NCI-H2227 (cell line): ENCODE measurements at regions not wholly inside any gene's neighbourhood (a gene's known extent, or its start where the extent isn't known, plus 50 kb on each side); places are given as distances from the start of the nearest gene placed in this dataset.

Experiments
- DNase-seq: peaks from one replicate; lab custom pipeline; 2025; ENCODE audit not compliant: unreplicated experiment; lab: John Stamatoyannopoulos, UW

DNA sequence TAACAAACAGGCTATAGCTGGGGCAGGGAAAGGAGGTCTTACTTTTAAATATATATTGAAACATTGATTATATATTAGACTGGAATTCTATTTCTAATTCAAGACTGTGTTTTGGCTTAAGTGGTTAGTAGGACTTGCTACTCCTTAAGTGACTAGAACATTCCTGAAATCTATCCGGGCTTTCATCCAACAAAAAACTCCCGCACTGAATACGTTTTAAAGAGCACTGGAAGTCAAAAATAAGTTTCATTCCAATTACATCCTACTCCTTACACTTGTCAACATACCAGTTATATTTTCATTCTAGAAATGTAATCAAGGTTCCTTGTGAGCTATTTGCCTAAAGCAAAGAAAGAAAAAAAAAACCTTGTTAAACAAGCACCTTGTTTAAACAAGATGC is 204.6 kb downstream of the SP3 start:
- DNase-seq, result no peak

DNA sequence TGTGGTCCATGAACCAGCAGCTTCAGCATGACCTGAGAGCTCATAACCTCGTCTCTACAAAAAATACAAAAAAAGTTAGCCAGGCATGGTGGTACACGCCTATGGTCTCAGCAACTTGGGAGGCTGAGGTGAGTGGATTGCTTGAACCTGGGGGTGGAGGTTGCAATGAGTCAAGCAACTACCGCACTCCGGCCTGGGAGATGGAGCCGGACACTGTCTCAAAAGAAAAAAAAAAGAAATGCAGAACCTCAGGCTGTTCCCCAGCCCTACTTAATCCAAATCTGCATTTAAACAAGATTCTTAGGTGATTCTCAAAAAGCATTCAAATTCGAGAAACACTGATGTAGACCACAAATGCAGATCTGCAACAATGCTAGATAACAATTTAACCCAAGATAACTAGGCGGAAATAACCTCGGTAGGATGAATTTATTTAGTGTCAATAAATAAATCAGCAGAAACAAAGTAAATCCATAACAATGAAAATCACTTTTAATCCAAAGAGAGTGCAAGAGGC is 203.5 kb downstream of the SP3 start:
- DNase-seq, result no peak

DNA sequence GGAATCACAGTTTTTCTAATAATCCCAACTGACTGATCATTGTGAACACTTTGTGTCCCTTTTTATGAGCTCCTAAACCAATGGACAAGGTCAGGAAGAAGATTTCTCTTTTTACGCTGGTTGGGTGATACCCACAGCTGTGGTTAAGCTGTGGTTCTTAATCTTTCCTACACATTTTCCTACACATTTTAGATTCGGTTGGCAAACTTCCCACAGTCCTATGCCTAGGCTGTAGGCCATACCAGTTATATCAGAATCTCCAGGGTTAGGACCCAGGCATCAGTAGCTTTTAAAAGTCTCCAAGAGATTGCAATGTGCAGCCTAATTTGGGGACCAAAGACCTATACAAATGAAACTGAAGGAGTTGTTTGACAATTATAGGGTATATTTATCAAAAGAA is 203.0 kb downstream of the SP3 start:
- DNase-seq, result no peak

DNA sequence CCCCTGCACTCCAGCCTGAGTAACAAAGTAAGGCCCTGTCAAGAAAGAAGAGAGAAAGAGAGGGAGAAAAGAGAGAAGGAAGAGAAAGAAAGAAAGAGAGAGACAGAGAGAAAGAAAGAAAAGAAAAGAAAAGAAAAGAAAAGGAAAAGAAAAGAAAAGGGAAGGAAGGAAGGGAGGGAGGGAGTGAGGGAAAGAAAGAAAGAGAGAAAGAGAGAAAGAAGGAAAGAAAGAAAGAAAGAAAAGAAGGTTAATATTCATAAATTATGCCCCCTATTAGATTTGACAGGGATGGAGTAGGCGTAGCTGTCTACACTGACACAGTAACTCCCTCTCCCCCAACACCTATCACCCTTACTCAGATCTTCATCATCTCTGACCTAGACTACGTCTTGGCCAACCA is 202.3 kb downstream of the SP3 start:
- no peak for DNase-seq

DNA sequence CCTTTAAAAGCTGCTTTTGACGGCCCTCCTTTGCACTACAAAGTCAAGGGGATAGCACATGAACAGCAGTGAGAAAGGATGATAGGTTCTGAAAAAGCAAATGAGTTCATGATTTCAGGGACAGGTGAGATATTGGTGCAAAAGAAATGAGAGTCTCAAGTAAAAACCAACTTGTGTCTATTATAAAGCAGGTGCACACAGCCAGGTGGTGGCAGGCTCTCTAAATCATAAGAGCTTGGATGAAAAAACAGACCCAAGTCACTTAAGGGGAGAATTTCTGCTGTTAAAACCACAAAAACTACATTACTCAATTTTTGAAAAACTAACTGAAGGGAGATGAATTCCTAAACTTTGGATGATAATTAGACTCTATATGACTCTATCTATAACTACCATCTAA is 201.5 kb downstream of the SP3 start:
- no peak for DNase-seq

DNA sequence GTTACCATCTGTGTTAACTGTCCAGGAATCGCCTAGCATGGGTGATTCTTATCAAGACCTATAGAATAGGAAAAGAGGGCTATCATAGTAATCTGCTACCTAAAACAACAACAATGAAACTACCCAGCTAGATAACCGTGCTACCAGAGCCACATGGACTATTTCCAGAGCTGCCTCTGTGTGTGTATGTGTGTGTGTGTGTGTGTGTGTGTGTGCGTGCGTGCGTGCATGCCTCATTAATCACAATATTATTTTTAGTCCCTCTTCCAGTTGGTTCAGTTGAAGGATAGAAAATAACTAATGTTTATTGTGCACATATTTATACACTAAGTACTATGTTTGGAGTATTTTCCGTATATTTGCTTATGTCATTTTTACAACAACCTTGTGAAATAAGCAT is 201.1 kb downstream of the SP3 start:
- DNase-seq, result no peak

DNA sequence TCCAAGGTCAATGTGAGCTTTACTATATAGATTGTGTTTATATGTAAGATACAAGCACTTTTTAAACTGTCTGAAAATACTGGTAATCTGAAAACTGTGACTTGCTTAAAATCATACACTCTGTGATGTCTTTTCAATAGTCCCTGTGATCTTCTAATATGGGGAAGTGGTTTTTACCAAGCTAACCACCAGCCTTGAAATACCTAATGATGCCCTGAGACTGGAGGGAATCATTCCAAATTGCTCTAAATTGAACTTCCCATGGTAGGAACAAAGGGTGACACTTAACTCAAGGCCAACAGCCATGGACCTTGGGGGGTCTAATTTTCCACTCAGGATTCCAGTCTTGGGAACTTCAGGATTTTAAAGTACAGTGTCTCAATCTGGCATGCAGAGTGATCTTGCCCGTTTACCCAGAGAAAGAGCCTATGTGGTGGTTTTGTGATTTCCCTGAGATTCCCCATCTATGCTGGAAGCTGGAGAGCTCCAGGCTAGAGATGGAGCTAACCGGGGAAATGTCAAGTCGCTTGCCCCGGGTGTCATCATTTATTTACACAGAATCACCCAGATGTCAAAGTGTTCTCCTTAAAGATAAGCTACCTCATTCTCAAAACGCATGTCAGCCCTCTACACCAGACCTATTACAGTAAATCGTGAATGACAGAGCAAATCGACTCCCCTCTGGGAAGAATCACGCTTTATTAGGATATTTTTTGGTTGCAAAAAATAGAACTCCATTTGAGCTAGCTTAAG is 198.5 kb downstream of the SP3 start:
- DNase-seq, result peak; percentile 68

DNA sequence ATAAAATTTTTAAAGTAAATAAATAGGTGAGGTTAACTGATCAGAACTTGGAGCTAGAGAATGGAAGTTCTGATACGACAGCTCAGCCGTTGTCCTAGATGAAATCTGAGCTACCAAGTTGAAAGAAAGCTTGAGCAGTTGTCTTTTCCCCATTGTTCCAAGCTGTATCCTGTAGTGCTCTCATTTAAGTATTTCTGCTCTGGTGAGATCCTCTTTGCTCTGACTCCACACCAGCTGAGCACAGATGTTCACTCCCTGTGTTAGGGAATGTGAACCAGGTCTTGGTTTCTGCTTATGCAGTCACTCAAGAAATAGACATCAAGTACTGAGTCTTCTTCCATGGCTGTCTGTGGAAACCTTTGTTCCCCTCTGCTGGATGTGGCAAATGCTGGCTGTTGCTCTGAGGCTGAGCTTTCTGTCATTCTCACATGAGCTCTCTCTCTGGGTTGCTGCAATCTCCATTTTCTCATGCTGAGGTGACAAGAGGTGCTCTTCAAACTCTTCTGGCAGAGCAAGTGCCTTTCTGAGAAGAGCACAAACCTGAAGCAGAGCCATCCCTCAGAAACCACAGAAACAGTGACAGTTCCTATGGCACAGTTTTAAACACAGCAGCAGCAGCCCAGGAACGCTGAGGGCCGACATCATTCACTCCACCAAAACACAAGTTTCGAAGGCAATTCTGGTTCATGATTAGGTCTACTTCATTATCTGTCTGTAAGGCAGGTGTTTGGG is 194.1 kb downstream of the SP3 start:
- DNase-seq, result no peak

DNA sequence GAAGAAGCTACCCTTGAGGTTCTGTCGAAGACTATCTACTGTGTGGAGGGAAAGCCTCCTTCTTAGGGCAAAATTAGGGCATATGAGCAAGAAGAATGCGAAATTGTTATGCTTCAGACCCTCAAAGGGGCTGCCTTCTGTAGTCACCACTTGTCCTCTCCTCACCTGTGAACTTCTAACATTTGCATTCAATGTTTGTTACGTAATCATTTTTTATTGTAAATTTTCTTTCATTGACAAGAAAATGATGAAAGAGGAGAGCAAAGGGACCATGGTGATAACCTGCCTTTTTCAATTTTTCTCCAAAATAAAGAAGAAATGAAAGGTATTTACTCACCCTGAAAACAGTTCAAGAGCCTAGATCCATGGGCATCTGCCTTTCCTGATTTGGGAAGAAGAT is 193.0 kb downstream of the SP3 start:
- no peak for DNase-seq

DNA sequence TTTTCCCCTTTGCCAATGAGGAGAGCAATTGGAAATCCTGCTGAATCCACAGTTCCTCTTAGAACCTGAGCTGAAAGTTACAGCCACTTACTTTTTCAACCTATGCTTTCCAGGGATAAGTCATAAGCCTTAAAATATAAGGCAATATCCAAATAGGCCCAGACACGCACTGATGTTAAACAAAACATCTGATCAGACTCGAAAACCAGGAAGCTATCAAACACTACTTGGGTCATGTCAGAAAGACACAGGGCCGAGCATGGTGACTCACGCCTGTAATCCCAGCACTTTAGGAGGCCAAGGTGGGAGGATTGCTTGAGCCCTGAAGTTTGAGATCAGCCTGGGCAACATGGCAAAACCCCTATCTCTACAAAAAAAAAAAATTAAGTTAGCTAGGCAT is 192.1 kb downstream of the SP3 start:
- no peak for DNase-seq

DNA sequence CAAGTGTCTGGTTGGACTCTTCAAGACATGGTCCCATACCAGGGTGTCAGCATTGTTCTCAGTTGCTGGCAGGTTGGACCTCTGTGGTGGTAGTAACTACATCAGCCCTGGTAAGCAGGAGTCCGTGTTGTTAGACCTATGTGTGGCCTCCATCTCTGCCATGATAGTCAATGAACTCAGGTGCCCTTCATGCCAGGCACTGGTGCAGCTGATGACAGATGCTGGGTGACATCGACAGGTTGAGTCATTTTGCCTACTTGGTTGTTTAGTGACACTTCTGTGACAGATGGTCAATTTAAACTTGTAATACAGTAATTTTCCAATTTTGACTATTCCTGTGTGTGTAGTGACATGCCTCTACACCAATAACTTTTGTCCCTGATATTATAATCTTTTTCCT is 189.7 kb downstream of the SP3 start:
- no peak for DNase-seq

DNA sequence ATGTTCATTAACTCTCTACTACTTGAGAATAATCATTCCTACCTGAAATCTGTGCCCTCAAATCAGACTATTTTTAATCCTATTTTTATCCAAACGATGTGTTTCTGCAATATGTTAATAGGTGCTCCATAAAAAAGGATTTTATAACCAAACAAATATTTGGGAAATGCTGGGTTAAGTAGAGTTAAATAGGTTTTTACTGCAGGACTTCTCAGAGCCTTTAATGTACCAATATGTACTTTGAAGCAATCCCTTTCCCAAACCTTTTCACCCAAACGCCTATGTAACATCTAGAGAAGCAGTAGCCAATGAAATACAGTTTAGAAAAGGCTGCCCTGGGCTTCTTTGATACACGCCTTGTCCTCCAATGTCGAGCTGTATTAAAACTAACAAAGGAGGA is 182.5 kb downstream of the SP3 start:
- DNase-seq, result no peak

DNA sequence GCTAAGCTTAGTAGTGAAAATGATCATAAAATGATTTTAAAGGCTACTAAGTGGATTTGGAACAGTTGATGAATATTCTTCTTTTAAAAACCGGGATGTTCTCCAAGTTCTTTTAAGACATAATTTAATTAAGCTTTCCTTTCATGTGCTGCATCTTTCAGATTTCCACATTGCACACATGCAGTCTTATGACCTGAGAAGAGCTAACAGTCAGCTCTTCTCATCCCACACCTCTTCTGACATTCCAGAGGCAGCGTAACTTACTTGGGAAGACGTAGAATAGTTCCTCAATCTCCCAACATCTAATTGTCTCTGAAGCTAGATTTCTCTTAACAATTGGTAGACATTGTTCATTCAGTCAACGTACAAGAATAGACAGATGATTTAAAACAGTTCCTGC is 181.8 kb downstream of the SP3 start:
- DNase-seq, result no peak

DNA sequence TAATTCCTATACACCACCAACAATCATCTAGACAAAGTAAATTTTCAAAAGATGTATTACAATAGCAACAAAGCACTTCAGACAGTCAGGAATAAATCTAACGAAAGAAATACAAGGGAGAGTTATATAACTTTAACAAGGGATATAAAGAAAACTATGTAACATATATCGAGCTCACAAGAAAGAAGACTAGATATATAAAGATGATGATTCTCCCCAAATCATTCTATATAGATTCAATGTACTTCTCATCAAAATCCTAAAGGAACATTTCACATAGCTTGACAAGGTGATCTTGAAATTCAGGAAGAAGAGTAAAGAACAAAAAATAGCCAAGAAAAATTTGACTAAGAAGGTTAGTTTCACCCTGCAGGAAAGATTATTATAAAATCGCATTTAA is 179.4 kb downstream of the SP3 start:
- DNase-seq, result no peak

DNA sequence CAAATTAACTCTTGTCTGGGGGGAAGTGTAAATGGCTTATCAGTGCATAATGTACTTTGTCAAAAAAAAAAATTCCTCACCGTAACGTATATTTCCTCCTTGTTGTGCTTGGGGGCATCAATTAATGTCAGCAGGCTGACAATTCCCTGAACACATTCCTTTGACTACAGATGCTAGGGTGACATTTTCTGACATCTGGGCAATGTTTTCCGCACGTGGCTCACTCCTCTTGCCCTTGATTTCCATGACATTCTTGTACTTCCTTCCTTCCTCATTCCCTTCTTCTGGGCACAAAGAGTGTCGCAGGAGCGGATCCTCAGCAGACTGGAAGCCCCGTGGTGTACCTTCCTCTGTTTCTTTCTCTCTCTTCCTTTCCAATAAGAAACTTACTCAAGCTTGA is 173.7 kb downstream of the SP3 start:
- DNase-seq, result no peak

DNA sequence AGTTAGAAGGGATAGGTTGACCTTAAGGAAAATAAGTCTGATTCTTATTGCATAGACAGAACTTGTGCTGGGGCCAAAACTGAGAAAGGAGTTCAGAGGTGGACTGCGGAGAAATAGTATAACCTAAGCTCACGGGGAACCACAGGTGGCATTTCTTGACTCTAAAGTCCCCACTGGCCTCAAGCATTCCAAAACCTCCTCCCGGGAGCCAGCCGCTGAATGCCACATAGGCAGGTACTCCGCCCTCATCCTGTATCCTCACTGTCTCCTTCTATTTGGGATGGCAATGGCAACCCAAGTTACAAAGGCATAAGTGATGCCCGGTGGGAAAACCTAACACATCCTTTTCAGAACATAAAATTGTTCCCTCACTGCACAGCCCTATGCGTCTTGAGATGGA is 173.0 kb downstream of the SP3 start:
- DNase-seq, result no peak

DNA sequence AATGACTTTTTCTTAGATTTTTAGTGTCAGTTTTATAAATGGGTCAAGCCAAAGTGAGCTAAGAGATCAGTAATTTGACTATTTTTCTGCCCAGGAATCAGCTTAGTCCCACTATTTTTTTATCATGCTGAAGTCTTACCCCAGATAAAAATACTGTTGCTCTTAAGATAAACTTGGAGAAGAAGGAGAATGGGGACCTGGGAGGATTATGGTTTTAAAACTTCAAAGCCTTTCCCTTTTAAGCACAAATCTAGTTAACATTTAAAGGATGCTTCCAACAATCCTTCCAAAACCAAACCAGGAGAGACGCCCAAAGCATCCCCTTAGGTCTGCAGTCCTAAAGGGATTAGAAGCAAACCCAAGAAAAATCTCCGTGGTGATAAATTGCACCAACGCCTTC is 172.4 kb downstream of the SP3 start:
- no peak for DNase-seq

DNA sequence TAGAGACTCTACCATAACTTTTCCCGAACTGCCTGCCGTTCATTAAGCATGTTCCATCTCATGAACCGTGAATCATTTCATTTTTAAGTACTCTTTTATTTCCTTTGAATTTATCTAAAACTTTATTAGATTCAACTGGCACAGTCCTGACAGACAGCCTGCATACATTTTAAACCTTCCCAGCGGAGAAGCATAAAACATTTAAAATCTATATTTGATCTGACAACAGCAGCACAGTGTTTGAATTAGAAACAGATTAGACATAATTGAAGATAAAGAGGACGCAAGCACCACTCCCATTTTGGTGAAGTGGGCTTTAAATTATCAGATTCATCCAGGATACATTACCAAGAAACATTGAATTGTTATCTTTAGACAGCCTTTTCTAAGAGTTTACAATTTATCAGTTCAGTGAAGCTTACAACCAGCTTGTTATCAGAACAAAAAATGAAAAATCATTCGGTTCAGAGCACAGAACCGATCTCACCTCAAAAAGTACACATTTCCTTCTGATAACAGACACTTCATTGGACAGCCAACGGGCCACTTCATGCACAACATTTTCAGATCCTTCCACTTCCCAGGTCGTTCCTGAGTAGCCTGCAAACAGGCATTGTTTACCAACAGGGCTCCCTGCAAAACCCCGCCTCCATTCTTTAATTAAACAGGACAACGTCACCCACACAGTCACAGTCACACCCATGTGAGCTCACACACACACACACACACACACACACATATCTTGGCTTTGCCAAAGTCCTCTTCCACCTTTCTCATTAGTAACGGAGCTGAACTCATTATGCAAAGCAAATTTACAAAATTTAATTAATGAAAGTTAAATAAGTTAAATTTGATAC is 171.2 kb downstream of the SP3 start:
- DNase-seq, result peak; percentile 29

DNA sequence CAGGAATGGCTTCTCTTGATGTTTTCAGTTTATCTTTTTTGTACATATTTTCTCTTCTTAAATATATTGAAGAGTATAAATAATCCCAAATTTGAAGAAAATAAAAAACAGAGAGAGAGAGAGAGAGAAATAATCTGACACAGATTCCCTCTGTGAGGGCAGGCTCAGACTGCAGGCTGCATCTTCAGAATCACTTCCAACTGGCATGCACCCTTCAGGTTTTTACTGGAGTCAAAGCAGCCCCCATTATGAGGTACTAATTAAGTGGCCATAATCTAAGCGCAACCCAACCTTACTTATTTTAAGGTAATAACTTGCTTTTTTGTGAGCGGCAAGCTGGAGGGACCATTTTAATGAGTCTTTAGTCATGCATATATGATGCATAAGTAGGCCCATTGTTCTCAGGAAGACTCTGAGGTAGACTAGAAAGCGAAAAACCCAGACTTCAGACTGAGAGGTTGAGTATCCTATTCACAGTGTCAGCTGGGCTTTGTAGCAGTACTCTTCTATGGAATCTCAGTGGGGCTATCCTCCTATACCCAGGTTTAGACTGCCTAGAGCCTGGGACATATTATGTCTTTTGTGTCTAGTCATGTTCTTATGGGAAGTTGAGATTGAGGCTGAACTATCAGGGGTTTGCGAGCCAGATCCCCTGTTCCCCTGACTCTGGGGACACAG is 167.4 kb downstream of the SP3 start:
- no peak for DNase-seq

DNA sequence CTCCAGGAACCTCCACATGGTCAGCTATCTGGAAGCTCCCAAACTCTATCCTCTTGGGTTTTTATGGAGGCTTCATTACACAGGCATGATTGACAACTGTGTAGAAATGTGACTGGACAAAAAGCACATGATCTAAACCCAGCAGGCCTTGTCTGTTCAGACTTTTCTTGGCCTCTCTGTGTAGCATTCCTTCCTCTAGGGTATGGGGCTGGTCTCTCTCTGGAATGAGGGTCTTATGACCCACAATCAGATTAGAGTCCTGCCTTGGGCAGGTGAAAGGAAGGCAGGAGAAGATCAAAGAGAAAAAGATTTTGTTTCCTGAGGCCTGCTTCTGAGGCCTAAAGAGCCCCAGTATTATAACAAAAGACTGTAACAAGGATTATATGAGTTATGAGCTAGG is 162.7 kb downstream of the SP3 start:
- DNase-seq, result no peak

DNA sequence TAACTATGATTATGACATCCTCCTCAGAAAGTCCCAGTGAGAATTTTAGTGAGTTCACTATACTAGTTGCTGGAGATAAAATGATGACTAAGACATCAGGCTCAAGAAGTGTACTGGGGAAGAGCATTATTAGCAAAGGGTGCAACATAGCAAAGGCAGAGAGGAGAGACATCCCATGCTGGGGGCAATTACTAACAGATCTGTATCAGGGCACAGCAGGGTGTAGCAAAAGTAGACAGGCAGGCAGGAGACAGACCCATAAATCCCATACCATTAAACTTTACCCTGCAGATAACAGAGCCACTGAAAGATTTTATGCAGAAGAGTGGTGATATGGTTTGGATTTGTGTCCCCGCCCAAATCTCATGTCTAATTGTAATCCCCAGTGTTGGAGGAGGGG is 161.7 kb downstream of the SP3 start:
- no peak for DNase-seq
